ENCODE measurements at regions not wholly inside any gene's neighbourhood (a gene's known extent, or its start where the extent isn't known, plus 50 kb on each side); places are given as distances from the start of the nearest gene placed in this dataset.

GRCh38 chr1:165069829-165070228 lies 286.7 kb downstream of the LMX1A start:
- Histone ChIP-seq H3K27ac (ENCODE audit: low read length) (no peak overlapping the region), H3K9ac (ENCODE audit: low read length) (no peak overlapping the region), H3K79me2 (replicated peaks; ENCODE audit: insufficient read depth, low read length) (no peaks in the 10 kb centered on the region), H3K27me3 (ENCODE audit: insufficient read depth, low read depth, low read length) (no peaks in the 10 kb centered on the region), H3K36me3 (ENCODE audit: insufficient read depth, low read length) (no peaks in the 10 kb centered on the region), H3K4me3 (ENCODE audit: low read length) (no peak overlapping the region), H4K20me1 (ENCODE audit: insufficient read depth) (no peaks in the 10 kb centered on the region), H3K9me2 (ENCODE audit: insufficient read depth, low read length) (no peaks in the 10 kb centered on the region), H3K4me2 (ENCODE audit: low read length) (no peak overlapping the region), H3F3A (ENCODE audit: insufficient read depth, low read length, poor library complexity, severe bottlenecking) (no peaks in the 10 kb centered on the region), H3K9me3 (ENCODE audit: low read length) (no peaks in the 10 kb centered on the region), H2AFZ (ENCODE audit: low read depth, low read length) (no peak overlapping the region)
- no peak for TF ChIP-seq POLR2AphosphoS5 (IDR thresholded peaks at IDR 0.05)
- TF ChIP-seq EZH2 (IDR thresholded peaks at IDR 0.05; ENCODE audit: borderline replicate concordance, insufficient read depth, low read length, poor library complexity, severe bottlenecking), result no peak
- TF ChIP-seq TAF1 (IDR thresholded peaks at IDR 0.05; ENCODE audit: low read depth), result no peak
- TF ChIP-seq MXI1 (conservative IDR thresholded peaks at IDR 0.05; ENCODE audit: poor library complexity, severe bottlenecking), result no peak
- no peak for TF ChIP-seq EP300 (conservative IDR thresholded peaks at IDR 0.05; ENCODE audit: poor library complexity, severe bottlenecking)
- TF ChIP-seq, protein P1, sequence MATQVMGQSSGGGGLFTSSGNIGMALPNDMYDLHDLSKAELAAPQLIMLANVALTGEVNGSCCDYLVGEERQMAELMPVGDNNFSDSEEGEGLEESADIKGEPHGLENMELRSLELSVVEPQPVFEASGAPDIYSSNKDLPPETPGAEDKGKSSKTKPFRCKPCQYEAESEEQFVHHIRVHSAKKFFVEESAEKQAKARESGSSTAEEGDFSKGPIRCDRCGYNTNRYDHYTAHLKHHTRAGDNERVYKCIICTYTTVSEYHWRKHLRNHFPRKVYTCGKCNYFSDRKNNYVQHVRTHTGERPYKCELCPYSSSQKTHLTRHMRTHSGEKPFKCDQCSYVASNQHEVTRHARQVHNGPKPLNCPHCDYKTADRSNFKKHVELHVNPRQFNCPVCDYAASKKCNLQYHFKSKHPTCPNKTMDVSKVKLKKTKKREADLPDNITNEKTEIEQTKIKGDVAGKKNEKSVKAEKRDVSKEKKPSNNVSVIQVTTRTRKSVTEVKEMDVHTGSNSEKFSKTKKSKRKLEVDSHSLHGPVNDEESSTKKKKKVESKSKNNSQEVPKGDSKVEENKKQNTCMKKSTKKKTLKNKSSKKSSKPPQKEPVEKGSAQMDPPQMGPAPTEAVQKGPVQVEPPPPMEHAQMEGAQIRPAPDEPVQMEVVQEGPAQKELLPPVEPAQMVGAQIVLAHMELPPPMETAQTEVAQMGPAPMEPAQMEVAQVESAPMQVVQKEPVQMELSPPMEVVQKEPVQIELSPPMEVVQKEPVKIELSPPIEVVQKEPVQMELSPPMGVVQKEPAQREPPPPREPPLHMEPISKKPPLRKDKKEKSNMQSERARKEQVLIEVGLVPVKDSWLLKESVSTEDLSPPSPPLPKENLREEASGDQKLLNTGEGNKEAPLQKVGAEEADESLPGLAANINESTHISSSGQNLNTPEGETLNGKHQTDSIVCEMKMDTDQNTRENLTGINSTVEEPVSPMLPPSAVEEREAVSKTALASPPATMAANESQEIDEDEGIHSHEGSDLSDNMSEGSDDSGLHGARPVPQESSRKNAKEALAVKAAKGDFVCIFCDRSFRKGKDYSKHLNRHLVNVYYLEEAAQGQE (IDR thresholded peaks at IDR 0.05; ENCODE audit: borderline replicate concordance), result no peak
- no peak for TF ChIP-seq SMC3 (conservative IDR thresholded peaks at IDR 0.05; ENCODE audit: poor library complexity)
- TF ChIP-seq, protein P2, sequence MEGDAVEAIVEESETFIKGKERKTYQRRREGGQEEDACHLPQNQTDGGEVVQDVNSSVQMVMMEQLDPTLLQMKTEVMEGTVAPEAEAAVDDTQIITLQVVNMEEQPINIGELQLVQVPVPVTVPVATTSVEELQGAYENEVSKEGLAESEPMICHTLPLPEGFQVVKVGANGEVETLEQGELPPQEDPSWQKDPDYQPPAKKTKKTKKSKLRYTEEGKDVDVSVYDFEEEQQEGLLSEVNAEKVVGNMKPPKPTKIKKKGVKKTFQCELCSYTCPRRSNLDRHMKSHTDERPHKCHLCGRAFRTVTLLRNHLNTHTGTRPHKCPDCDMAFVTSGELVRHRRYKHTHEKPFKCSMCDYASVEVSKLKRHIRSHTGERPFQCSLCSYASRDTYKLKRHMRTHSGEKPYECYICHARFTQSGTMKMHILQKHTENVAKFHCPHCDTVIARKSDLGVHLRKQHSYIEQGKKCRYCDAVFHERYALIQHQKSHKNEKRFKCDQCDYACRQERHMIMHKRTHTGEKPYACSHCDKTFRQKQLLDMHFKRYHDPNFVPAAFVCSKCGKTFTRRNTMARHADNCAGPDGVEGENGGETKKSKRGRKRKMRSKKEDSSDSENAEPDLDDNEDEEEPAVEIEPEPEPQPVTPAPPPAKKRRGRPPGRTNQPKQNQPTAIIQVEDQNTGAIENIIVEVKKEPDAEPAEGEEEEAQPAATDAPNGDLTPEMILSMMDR (IDR thresholded peaks at IDR 0.05; ENCODE audit: poor library complexity, severe bottlenecking), result no peak
- TF ChIP-seq RAD21 (conservative IDR thresholded peaks at IDR 0.05), result no peak

- H3K9me3 ChIP-seq (ENCODE audit: low read length), result no peaks in the 10 kb centered on the region
- no peak overlapping the region for H2AFZ ChIP-seq (ENCODE audit: low read depth, low read length)
- H3K27me3 ChIP-seq (ENCODE audit: insufficient read depth, low read depth, low read length), result no peaks in the 10 kb centered on the region
- TF ChIP-seq EZH2 (IDR thresholded peaks at IDR 0.05; ENCODE audit: borderline replicate concordance, insufficient read depth, low read length, poor library complexity, severe bottlenecking), result no peak
- TF ChIP-seq POLR2AphosphoS5 (IDR thresholded peaks at IDR 0.05), result no peak
- no peak for TF ChIP-seq RAD21 (conservative IDR thresholded peaks at IDR 0.05)
- TF ChIP-seq EP300 (conservative IDR thresholded peaks at IDR 0.05; ENCODE audit: poor library complexity, severe bottlenecking), result no peak
- no peak for TF ChIP-seq TAF1 (IDR thresholded peaks at IDR 0.05; ENCODE audit: low read depth)
- TF ChIP-seq MXI1 (conservative IDR thresholded peaks at IDR 0.05; ENCODE audit: poor library complexity, severe bottlenecking), result no peak
- no peak for TF ChIP-seq SMC3 (conservative IDR thresholded peaks at IDR 0.05; ENCODE audit: poor library complexity)
- TF ChIP-seq, protein P1 (IDR thresholded peaks at IDR 0.05; ENCODE audit: borderline replicate concordance), result no peak
- TF ChIP-seq, protein P2 (IDR thresholded peaks at IDR 0.05; ENCODE audit: poor library complexity, severe bottlenecking), result no peak
- no peak overlapping the region for H3K4me3 ChIP-seq (ENCODE audit: low read length)
- H3K79me2 ChIP-seq (replicated peaks; ENCODE audit: insufficient read depth, low read length), result no peaks in the 10 kb centered on the region
- no peaks in the 10 kb centered on the region for H3K36me3 ChIP-seq (ENCODE audit: insufficient read depth, low read length)
- H3K27ac ChIP-seq (ENCODE audit: low read length), result no peak overlapping the region
- H3K4me2 ChIP-seq (ENCODE audit: low read length), result no peak overlapping the region
- no peaks in the 10 kb centered on the region for H3F3A ChIP-seq (ENCODE audit: insufficient read depth, low read length, poor library complexity, severe bottlenecking)
- no peaks in the 10 kb centered on the region for H4K20me1 ChIP-seq (ENCODE audit: insufficient read depth)
- no peaks in the 10 kb centered on the region for H3K9me2 ChIP-seq (ENCODE audit: insufficient read depth, low read length)
- H3K9ac ChIP-seq (ENCODE audit: low read length), result no peak overlapping the region
Observed at GRCh38 chr1:165068741-165069140, 287.8 kb downstream of the LMX1A start.
